WERI-Rb-1 (cell line): ENCODE measurements at regions not wholly inside any gene's neighbourhood (a gene's known extent, or its start where the extent isn't known, plus 50 kb on each side); places are given as distances from the start of the nearest gene placed in this dataset.

Experiments
- DNase-seq: peaks from one replicate; pipeline ENCODE4 v3.0.0-alpha.2; 2020
- H3K27ac ChIP-seq: fragments of 250-450 bp; sonication (Bioruptor Pico); 2 replicates; pipeline ENCODE4 v1.5.1; 2020; ENCODE audit warnings: mild to moderate bottlenecking, moderate library complexity
- H3K27me3 ChIP-seq: fragments of 250-450 bp; sonication (Bioruptor Pico); 2 replicates; pipeline ENCODE4 v1.5.1; 2021; ENCODE audit warnings: mild to moderate bottlenecking, low read depth, moderate library complexity; ENCODE audit not compliant: insufficient read depth, severe bottlenecking
- H3K36me3 ChIP-seq: fragments of 250-450 bp; sonication (Bioruptor Pico); 2 replicates; pipeline ENCODE4 v1.5.1; 2020; ENCODE audit warnings: mild to moderate bottlenecking, moderate library complexity
- H3K4me3 ChIP-seq: 2 replicates; pipeline ENCODE4 v1.5.1; 2011; ENCODE audit warnings: low read depth, mild to moderate bottlenecking, control low read depth, low read length
- H3K9me3 ChIP-seq: fragments of 250-450 bp; sonication (Bioruptor Pico); 2 replicates; pipeline ENCODE4 v1.5.1; 2021; ENCODE audit warnings: mild to moderate bottlenecking, moderate library complexity; ENCODE audit not compliant: severe bottlenecking
- TF ChIP-seq, protein P1 (sequence below): IDR thresholded peaks from 2 replicates; pipeline ENCODE4 v1.5.1; 2011; ENCODE audit warnings: low read depth, mild to moderate bottlenecking, control low read depth, inconsistent platforms, low read length

DNA sequence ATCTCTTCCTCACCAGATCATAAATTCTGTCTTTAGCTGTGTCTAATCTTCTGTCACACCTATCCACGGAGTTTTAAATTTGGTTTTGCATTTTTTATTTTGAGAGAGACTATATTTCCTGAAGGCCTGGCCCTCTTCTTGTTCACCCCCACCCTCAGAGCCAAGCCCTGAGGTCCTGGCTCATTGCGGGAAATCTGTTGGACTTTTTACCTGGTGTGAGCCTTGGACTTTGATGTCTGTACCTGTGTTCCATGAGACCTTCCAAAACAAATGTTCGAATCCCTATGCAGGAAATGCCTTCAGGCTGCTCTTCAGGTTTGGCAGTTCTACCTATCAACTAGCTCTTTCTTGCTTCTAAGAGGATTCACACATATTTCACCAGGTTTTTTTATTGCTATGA, 175.2 kb upstream of the GRB10 start:
- Histone ChIP-seq H3K9me3 (no peaks in the 10 kb centered on the region), H3K27ac (no peak overlapping the region), H3K36me3 (no peaks in the 10 kb centered on the region), H3K4me3 (no peak overlapping the region), H3K27me3 (peaks cover 5% of the 10 kb centered on the region)
- no peak for DNase-seq
- TF ChIP-seq, protein P1, sequence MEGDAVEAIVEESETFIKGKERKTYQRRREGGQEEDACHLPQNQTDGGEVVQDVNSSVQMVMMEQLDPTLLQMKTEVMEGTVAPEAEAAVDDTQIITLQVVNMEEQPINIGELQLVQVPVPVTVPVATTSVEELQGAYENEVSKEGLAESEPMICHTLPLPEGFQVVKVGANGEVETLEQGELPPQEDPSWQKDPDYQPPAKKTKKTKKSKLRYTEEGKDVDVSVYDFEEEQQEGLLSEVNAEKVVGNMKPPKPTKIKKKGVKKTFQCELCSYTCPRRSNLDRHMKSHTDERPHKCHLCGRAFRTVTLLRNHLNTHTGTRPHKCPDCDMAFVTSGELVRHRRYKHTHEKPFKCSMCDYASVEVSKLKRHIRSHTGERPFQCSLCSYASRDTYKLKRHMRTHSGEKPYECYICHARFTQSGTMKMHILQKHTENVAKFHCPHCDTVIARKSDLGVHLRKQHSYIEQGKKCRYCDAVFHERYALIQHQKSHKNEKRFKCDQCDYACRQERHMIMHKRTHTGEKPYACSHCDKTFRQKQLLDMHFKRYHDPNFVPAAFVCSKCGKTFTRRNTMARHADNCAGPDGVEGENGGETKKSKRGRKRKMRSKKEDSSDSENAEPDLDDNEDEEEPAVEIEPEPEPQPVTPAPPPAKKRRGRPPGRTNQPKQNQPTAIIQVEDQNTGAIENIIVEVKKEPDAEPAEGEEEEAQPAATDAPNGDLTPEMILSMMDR = no peak

DNA sequence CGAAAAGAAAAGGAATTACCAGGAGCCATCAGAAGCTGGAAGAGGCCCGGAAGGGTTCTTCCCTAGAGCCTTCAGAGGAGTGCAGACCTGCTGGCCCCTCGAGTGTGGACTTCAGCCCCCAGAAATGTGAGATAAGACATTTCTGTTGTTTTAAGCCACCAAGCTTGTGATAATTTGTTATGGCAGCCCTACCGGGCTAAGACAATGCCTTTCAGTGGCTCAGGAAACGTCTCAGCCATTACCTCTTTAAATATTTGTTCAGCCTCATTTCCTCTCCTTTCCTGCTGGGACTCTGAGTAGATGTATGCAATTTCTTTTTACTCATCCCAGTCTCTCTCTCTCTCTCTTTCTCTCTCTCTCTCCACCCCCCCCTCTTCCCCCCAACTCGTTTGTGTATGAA, 174.7 kb upstream of the GRB10 start:
- TF ChIP-seq, protein P1 = no peak
- Histone ChIP-seq H3K27me3 (peaks cover 5% of the 10 kb centered on the region), H3K27ac (no peak overlapping the region), H3K9me3 (no peaks in the 10 kb centered on the region), H3K4me3 (no peak overlapping the region), H3K36me3 (no peaks in the 10 kb centered on the region)
- no peak for DNase-seq

- Histone ChIP-seq H3K27ac (no peak overlapping the region), H3K27me3 (peaks cover 5% of the 10 kb centered on the region), H3K4me3 (no peak overlapping the region), H3K9me3 (no peaks in the 10 kb centered on the region), H3K36me3 (no peaks in the 10 kb centered on the region)
- TF ChIP-seq, protein P1 = no peak
- no peak for DNase-seq
These were observed 173.9 kb upstream of the GRB10 start for GRCh38 chr7:50956522-50957155.

GRCh38 chr7:50954716-50955115, 172.0 kb upstream of the GRB10 start:
- Histone ChIP-seq H3K27me3 (peaks cover 5% of the 10 kb centered on the region), H3K4me3 (no peak overlapping the region), H3K36me3 (no peaks in the 10 kb centered on the region), H3K9me3 (peaks cover 4% of the 10 kb centered on the region), H3K27ac (no peak overlapping the region)
- TF ChIP-seq, protein P1 = no peak
- DNase-seq = no peak

DNA sequence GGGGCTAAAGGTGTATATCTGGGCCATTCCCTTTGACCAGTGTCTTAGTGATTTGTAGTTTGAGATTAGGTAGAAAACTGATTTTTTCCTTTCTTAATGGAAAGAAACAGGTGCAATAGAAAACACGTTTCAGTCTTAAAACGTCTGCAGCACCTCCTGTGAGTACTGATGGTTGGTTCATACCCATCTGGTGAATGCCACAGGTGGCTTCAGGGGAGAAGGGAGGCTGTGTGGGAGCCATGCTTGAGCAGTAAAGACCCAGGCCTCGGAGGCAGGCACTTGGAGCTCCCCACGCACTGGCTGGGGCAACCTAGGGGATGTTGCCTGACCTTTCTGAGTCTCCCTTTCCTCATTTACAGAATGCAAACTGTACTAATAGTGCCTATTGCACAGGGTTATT, 171.5 kb upstream of the GRB10 start:
- Histone ChIP-seq H3K9me3 (peaks cover 4% of the 10 kb centered on the region), H3K27me3 (peaks cover 5% of the 10 kb centered on the region), H3K4me3 (no peak overlapping the region), H3K36me3 (no peaks in the 10 kb centered on the region), H3K27ac (no peak overlapping the region)
- TF ChIP-seq, protein P1 = no peak
- no peak for DNase-seq

- DNase-seq = no peak
- Histone ChIP-seq H3K9me3 (peaks cover 4% of the 10 kb centered on the region), H3K36me3 (no peaks in the 10 kb centered on the region), H3K27ac (no peak overlapping the region), H3K4me3 (no peak overlapping the region), H3K27me3 (peaks cover 5% of the 10 kb centered on the region)
- TF ChIP-seq, protein P1 = no peak
These were observed 171.1 kb upstream of the GRB10 start for GRCh38 chr7:50953820-50954219.
